BJ (cell line): ENCODE measurements at regions not wholly inside any gene's neighbourhood (a gene's known extent, or its start where the extent isn't known, plus 50 kb on each side); places are given as distances from the start of the nearest gene placed in this dataset.

Source experiments
- CTCF ChIA-PET: fragments of 350-600 bp; formaldehyde crosslinking; extraction: SDS; loops from one replicate; lab custom pipeline; 2021; ENCODE audit warnings: antibody characterized with exemption, inconsistent platforms; lab: Yijun Ruan, JAX
- POLR2A ChIA-PET: fragments of 300-600 bp; sonication (Branson Sonifier 250); formaldehyde crosslinking; extraction: SDS; loops from one replicate; lab custom pipeline; 2021; ENCODE audit warnings: antibody characterized with exemption; lab: Charles Lee
- DNase-seq: peaks from one replicate; pipeline ENCODE4 v3.0.0-alpha.2; 2011; ENCODE audit warnings: low read depth
- H3K27me3 ChIP-seq: 2 replicates; pipeline ENCODE4 v1.6.0; 2011; ENCODE audit warnings: low read length; ENCODE audit not compliant: control insufficient read depth, insufficient read depth
- H3K36me3 ChIP-seq: 2 replicates; pipeline ENCODE4 v1.5.1; 2011; ENCODE audit warnings: low read length; ENCODE audit not compliant: control insufficient read depth, insufficient read depth
- H3K4me3 ChIP-seq: 2 replicates; pipeline ENCODE4 v1.5.1; 2011; ENCODE audit warnings: low read depth, mild to moderate bottlenecking, control low read depth, low read length
- TF ChIP-seq, protein P1 (sequence below): IDR thresholded peaks from 2 replicates; pipeline ENCODE4 v1.5.1; 2011; ENCODE audit warnings: low read depth, mild to moderate bottlenecking, control low read depth, inconsistent platforms, low read length, moderate library complexity; ENCODE audit not compliant: insufficient read depth

DNA sequence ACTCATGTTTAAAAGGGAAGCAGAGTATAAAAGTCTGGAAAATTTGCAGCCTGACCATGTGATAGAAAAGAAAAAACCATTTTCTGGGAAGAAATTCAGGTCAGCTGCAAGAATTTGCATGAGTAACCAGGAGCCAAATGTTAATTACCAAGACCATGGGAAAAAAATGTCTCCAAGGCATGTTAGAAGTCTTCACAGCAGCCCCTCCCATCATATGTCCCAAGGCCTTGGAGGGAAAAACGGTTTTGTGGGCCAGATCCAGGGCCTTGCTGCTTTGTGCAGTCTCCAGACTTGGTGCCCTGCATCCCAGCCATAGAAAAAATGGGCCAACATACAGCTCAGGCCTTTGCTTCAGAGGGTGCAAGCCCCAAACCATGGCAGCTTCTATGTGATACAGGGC, 1019.6 kb upstream of the SORCS1 start:
- H3K36me3 ChIP-seq = no peaks in the 10 kb centered on the region
- TF ChIP-seq, protein P1, sequence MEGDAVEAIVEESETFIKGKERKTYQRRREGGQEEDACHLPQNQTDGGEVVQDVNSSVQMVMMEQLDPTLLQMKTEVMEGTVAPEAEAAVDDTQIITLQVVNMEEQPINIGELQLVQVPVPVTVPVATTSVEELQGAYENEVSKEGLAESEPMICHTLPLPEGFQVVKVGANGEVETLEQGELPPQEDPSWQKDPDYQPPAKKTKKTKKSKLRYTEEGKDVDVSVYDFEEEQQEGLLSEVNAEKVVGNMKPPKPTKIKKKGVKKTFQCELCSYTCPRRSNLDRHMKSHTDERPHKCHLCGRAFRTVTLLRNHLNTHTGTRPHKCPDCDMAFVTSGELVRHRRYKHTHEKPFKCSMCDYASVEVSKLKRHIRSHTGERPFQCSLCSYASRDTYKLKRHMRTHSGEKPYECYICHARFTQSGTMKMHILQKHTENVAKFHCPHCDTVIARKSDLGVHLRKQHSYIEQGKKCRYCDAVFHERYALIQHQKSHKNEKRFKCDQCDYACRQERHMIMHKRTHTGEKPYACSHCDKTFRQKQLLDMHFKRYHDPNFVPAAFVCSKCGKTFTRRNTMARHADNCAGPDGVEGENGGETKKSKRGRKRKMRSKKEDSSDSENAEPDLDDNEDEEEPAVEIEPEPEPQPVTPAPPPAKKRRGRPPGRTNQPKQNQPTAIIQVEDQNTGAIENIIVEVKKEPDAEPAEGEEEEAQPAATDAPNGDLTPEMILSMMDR = no peak
- POLR2A ChIA-PET = no interaction called here
- CTCF ChIA-PET = no interaction called here
- no peak overlapping the region for H3K4me3 ChIP-seq
- no peak for DNase-seq
- H3K27me3 ChIP-seq = no peaks in the 10 kb centered on the region

DNA sequence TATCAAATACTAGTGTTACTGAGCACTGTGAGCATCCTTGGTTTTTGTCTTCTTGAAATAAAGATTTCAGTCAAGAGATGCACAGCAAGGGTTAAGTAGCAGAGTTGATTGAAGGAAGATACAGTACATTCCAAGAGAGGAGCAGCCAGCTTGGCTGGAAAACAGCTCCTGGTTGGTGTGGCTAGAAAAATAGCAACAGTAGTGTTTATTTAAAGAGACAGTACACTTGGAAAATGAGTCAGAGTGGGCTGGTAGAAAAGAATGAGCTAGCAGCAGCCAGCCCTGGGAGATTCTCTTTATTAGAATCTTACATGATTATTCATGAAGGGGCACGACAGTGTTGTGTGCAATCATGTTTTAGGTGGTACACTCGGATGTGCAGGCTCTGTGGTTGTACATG, 1016.4 kb upstream of the SORCS1 start:
- ChIA-PET CTCF (no interaction called here), POLR2A (no interaction called here)
- TF ChIP-seq, protein P1 = no peak
- no peak for DNase-seq
- Histone ChIP-seq H3K27me3 (no peaks in the 10 kb centered on the region), H3K36me3 (no peaks in the 10 kb centered on the region), H3K4me3 (no peak overlapping the region)

DNA sequence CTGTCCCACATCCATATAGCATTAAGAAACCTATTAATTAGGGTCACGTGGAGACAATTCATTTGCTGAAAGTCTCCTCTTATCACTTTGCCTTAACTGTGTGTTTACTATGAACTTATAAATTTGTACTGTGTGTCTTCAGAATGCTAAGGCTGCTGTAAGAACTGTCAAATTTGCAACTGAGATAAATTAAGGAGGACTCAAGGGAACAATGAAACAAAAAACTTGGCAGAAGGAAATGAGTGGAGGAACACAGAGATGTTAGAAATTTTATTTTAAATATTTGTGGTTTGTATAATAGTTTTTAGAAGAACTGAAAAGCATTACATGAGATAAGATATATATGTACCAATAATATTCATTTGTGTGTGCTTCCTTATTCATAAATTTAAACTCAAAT, 1005.3 kb upstream of the SORCS1 start:
- Histone ChIP-seq H3K27me3 (no peaks in the 10 kb centered on the region), H3K36me3 (no peaks in the 10 kb centered on the region), H3K4me3 (no peak overlapping the region)
- TF ChIP-seq, protein P1 = no peak
- CTCF ChIA-PET = no interaction called here
- no peak for DNase-seq
- POLR2A ChIA-PET = no interaction called here

DNA sequence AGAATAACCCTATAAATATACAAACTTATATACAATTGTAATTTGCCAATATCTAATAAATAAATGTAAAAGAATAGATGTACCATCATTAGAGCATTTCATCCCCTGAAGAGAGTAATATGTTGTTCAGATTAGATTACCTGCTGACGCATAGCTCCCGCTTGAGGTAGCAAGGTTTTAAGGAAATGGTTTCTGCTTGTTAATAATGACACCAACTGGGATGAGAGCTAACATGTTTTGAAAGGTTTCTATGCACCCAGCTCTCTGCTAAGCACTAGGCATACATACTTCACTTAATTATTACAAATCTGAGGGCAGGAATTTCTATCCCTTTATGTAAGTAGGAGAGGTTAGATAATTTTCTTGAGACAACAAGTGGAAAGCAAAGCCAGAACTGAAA, 1003.3 kb upstream of the SORCS1 start:
- ChIA-PET CTCF (no interaction called here), POLR2A (no interaction called here)
- Histone ChIP-seq H3K36me3 (no peaks in the 10 kb centered on the region), H3K27me3 (no peaks in the 10 kb centered on the region), H3K4me3 (no peak overlapping the region)
- TF ChIP-seq, protein P1 = no peak
- DNase-seq = no peak

DNA sequence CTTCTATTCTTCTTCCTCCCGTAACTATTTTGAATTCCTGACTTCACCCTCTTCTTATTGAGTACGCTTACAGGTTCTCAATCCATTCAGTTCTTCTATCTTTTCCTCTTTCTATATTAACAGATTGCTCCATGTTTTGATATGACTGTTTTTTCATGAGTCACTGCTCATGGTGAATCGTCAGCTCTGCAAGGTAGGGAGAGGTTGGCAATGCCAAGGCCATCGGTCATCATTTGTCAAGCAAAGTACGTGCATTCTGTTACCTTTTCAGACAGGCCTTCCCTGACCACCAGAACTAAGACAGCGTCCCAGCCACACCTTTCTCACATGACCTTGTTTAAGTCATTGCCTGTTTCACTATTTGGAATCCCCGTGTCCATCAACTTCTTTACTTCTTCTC, 1001.9 kb upstream of the SORCS1 start:
- ChIA-PET POLR2A (no interaction called here), CTCF (no interaction called here)
- no peak for DNase-seq
- no peak overlapping the region for H3K4me3 ChIP-seq
- TF ChIP-seq, protein P1 = no peak
- no peaks in the 10 kb centered on the region for H3K27me3 ChIP-seq
- no peaks in the 10 kb centered on the region for H3K36me3 ChIP-seq
